ENCODE measurements at regions not wholly inside any gene's neighbourhood (a gene's known extent, or its start where the extent isn't known, plus 50 kb on each side); places are given as distances from the start of the nearest gene placed in this dataset.

DNA sequence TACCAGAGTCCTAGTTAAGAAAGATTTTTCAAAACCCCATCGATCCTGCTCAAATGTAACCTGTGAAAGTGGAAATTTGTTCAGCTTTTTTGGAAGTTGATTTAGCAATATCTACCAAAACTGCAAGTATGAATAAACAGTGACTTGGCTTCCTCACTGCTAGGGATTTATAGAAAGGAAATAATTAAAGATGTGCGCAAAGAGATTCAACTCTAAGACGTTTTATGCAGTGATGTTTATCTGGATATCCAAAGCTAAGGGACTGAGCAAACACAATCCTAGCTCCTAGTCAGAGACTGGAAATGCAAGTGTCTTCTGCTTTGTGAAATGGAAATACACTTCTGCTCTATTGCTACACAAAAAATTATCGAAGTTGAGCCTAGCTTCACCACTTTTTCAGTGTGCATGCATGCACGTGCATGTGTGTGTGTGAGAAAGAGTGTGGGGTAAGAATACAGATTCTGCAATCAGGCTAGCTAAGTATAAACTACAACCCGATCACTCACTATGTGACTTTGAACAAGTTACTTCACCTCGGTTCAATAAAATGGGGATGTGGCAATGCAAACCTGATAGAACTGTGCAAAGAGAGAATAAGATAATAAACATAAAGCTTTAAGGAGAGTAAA lies 52.1 kb upstream of the FOXF1 start:
- dilution Hi-C loops (cut with MboI; ENCODE audit: extremely low pct_ligation_motif_present, low sequenced_read_pairs) (no loop called here), intact Hi-C loops (cut with micrococcal nuclease) (no loop called here)
- no peak for DNase-seq (ENCODE audit: low read depth, low spot score)
- H3K36me3 ChIP-seq (ENCODE audit: control insufficient read depth in 2 of 2, extremely low read depth in 1 of 2, insufficient read depth in 2 of 2, low read length in 2 of 2) = no peaks in the 10 kb centered on the region
- no peaks in the 10 kb centered on the region for H3K4me1 ChIP-seq (ENCODE audit: control insufficient read depth, extremely low read depth, insufficient read depth, low read length)
- no peak overlapping the region for H3K27ac ChIP-seq (ENCODE audit: insufficient read depth, low read depth, low read length)
- no peak for FAIRE-seq
- peaks cover 24 to 28% of the 10 kb centered on the region in 2 experiments for H3K27me3 ChIP-seq (ENCODE audit: control insufficient read depth in 2 of 2, insufficient read depth in 2 of 2, low read length in 2 of 2)
- no peaks in the 10 kb centered on the region for H3K79me2 ChIP-seq (ENCODE audit: control insufficient read depth, insufficient read depth, low read length)
- no TSS peak for BruUV-seq (replicated peaks)
- no peak overlapping the region for H2AFZ ChIP-seq (ENCODE audit: low read depth, low read length)
- H3K4me3 ChIP-seq (replicated peaks in 1 of 3; ENCODE audit: insufficient read depth in 1 of 3, low read depth in 1 of 3, low read length in 3 of 3) = no peak overlapping the region
- no peaks in the 10 kb centered on the region for H3K9me3 ChIP-seq (replicated peaks; ENCODE audit: control insufficient read depth, insufficient read depth, low read length)
- no peaks in the 10 kb centered on the region for H3K9me1 ChIP-seq (replicated peaks; ENCODE audit: control insufficient read depth, extremely low read depth, insufficient read depth, low read length)
- no peaks in the 10 kb centered on the region for H4K20me1 ChIP-seq (replicated peaks; ENCODE audit: control insufficient read depth, extremely low read depth, insufficient read depth, low read length)
- H3K9ac ChIP-seq (replicated peaks; ENCODE audit: extremely low read depth, insufficient read depth, low read length) = no peak overlapping the region
- CTCF ChIA-PET = interaction anchor here (0.8 to 1.3 kb wide), 2 partner anchors 10 to 385 kb away, joined by 4 to 7 read pairs; no protein-coding TSS in a partner anchor
- POLR2A ChIA-PET = no interaction called here
- no peak overlapping the region for H3K4me2 ChIP-seq (ENCODE audit: insufficient read depth, low read length)
- TF ChIP-seq POLR2AphosphoS5 (IDR thresholded peaks at IDR 0.05; ENCODE audit: insufficient read depth, low read depth, low read length) = no peak
- no peak for TF ChIP-seq JUN (IDR thresholded peaks at IDR 0.05; ENCODE audit: borderline replicate concordance, insufficient read depth, insufficient read length, low read depth)
- TF ChIP-seq FOS (IDR thresholded peaks at IDR 0.05; ENCODE audit: borderline replicate concordance, insufficient read depth, low read length) = no peak
- no peak for TF ChIP-seq GATA2 (IDR thresholded peaks at IDR 0.05; ENCODE audit: insufficient read depth, insufficient read length, low read depth, low read length)
- no peak for TF ChIP-seq MAX (IDR thresholded peaks at IDR 0.05; ENCODE audit: insufficient read depth, insufficient read length)
- no peak for TF ChIP-seq MYC (IDR thresholded peaks at IDR 0.05; ENCODE audit: low read depth, low read length)
- TF ChIP-seq, protein P1, sequence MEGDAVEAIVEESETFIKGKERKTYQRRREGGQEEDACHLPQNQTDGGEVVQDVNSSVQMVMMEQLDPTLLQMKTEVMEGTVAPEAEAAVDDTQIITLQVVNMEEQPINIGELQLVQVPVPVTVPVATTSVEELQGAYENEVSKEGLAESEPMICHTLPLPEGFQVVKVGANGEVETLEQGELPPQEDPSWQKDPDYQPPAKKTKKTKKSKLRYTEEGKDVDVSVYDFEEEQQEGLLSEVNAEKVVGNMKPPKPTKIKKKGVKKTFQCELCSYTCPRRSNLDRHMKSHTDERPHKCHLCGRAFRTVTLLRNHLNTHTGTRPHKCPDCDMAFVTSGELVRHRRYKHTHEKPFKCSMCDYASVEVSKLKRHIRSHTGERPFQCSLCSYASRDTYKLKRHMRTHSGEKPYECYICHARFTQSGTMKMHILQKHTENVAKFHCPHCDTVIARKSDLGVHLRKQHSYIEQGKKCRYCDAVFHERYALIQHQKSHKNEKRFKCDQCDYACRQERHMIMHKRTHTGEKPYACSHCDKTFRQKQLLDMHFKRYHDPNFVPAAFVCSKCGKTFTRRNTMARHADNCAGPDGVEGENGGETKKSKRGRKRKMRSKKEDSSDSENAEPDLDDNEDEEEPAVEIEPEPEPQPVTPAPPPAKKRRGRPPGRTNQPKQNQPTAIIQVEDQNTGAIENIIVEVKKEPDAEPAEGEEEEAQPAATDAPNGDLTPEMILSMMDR (IDR thresholded peaks at IDR 0.05; ENCODE audit: extremely low read depth in 1 of 2, insufficient read depth in 1 of 2, low read depth in 1 of 2, low read length in 2 of 2) = no peak
- no peak for TF ChIP-seq EZH2 (IDR thresholded peaks at IDR 0.05; ENCODE audit: borderline replicate concordance, low read depth, low read length, severe bottlenecking)
- TF ChIP-seq POLR2A (IDR thresholded peaks at IDR 0.05; ENCODE audit: low read depth, low read length) = no peak

Measured in endothelial cell of umbilical vein (primary cell).